Epithelial cell of esophagus (primary cell): ENCODE measurements at regions not wholly inside any gene's neighbourhood (a gene's known extent, or its start where the extent isn't known, plus 50 kb on each side); places are given as distances from the start of the nearest gene placed in this dataset.

Experiments
- DNase-seq: peaks from one replicate; pipeline ENCODE4 v3.0.0; 2010; ENCODE audit warnings: low read depth
- H3K4me3 ChIP-seq: 2 replicates; pipeline ENCODE4 v1.5.1; 2011; ENCODE audit warnings: mild to moderate bottlenecking, low read length, control low read depth
- CTCF ChIP-seq: IDR thresholded peaks from 2 replicates; pipeline ENCODE4 v1.5.1; 2011; ENCODE audit warnings: low read depth, mild to moderate bottlenecking, low read length, control low read depth, inconsistent platforms; ENCODE audit not compliant: insufficient read depth; ENCODE audit errors: missing control alignments

- no peak for TF ChIP-seq CTCF
- DNase-seq = no peak
- H3K4me3 ChIP-seq = no peak overlapping the region
Measured at GRCh38 chr6:101117393-101118135, 236.4 kb upstream of the ASCC3 start.

DNA sequence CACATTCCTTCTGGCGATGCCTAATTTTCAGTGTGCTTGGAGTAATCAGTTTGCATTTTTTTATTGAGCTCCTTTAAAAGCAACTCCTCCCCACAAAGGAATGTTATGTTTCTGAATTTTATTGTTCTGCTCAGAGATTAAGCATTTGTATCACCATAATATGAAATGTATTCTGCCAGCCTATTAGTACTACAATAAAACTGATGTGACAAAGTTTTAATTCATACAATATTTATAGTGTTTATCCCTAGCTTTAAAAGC lies 236.9 kb upstream of the ASCC3 start:
- DNase-seq = no peak
- no peak for TF ChIP-seq CTCF
- H3K4me3 ChIP-seq = no peak overlapping the region

- no peak overlapping the region for H3K4me3 ChIP-seq
- TF ChIP-seq CTCF = no peak
- no peak for DNase-seq
Measured at GRCh38 chr6:101120747-101121146, 239.6 kb upstream of the ASCC3 start.

- no peak overlapping the region for H3K4me3 ChIP-seq
- no peak for DNase-seq
- TF ChIP-seq CTCF = no peak
Measured at GRCh38 chr6:101125380-101125971, 244.3 kb upstream of the ASCC3 start.

GRCh38 chr6:101126501-101126900 lies 245.4 kb upstream of the ASCC3 start:
- no peak for TF ChIP-seq CTCF
- DNase-seq = no peak
- no peak overlapping the region for H3K4me3 ChIP-seq

GRCh38 chr6:101129851-101130250 lies 248.7 kb upstream of the ASCC3 start:
- no peak for DNase-seq
- H3K4me3 ChIP-seq = no peak overlapping the region
- no peak for TF ChIP-seq CTCF

- peak; percentile 44 for DNase-seq
- no peak overlapping the region for H3K4me3 ChIP-seq
- no peak for TF ChIP-seq CTCF
Measured at GRCh38 chr6:101146389-101146788, 247.1 kb upstream of the GRIK2 start.
